Neural progenitor cell (in vitro differentiated cells): ENCODE measurements at regions not wholly inside any gene's neighbourhood (a gene's known extent, or its start where the extent isn't known, plus 50 kb on each side); places are given as distances from the start of the nearest gene placed in this dataset.

Experiments used
- CTCF ChIP-seq: fragments of 200-600 bp; sonication (generic); IDR thresholded peaks from 2 replicates; pipeline ENCODE4 v1.5.1; 2017; ENCODE audit warnings: antibody characterized with exemption, mild to moderate bottlenecking
- EZH2 ChIP-seq: fragments of 200-600 bp; sonication (generic); IDR thresholded peaks from 2 replicates; pipeline ENCODE4 v1.6.1; 2017; ENCODE audit warnings: antibody characterized with exemption, mild to moderate bottlenecking, moderate library complexity

GRCh38 chr13:21805733-21806132 lies 134.9 kb downstream of the FGF9 start:
- TF ChIP-seq CTCF (no peak), EZH2 (no peak)
